Fibroblast of lung (primary cell): ENCODE measurements at regions not wholly inside any gene's neighbourhood (a gene's known extent, or its start where the extent isn't known, plus 50 kb on each side); places are given as distances from the start of the nearest gene placed in this dataset.

Source experiments
- DNase-seq, 2 donors: peaks; one replicate each; pipeline versions ENCODE4 v3.0.0 to v3.0.0-alpha.2; 2010; ENCODE audit warnings: low read depth in 2 of 2
- H2AFZ ChIP-seq: 2 replicates; pipeline ENCODE4 v1.5.1; 2012; ENCODE audit warnings: low read length, control low read depth, inconsistent platforms
- H3K27ac ChIP-seq: 2 replicates; pipeline ENCODE4 v1.5.1; 2011; ENCODE audit warnings: low read length, control low read depth; ENCODE audit not compliant: insufficient read depth
- H3K27me3 ChIP-seq: 2 replicates; pipeline ENCODE4 v1.5.1; 2011; ENCODE audit warnings: mild to moderate bottlenecking, low read length; ENCODE audit not compliant: control insufficient read depth, insufficient read depth
- H3K36me3 ChIP-seq: 2 replicates; pipeline ENCODE4 v1.5.1; 2011; ENCODE audit warnings: low read length; ENCODE audit not compliant: control insufficient read depth, insufficient read depth
- H3K4me1 ChIP-seq: 2 replicates; pipeline ENCODE4 v1.5.1; 2011; ENCODE audit warnings: low read length; ENCODE audit not compliant: control insufficient read depth, insufficient read depth; ENCODE audit errors: extremely low read depth
- H3K4me2 ChIP-seq: 2 replicates; pipeline ENCODE4 v1.5.1; 2011; ENCODE audit warnings: low read length, control low read depth; ENCODE audit not compliant: insufficient read depth; ENCODE audit errors: extremely low read depth
- H3K4me3 ChIP-seq, 4 experiments: fragments of 200-600 bp in 1 of 4; sonication (generic) in 1 of 4; replicated peaks in 1 of 4; 2 replicates each; pipeline ENCODE4 v1.5.1; 2011 to 2016; ENCODE audit warnings: low read length in 4 of 4, low read depth in 3 of 4, mild to moderate bottlenecking in 3 of 4, control low read depth in 2 of 4, inconsistent platforms in 1 of 4, mixed read lengths in 1 of 4; ENCODE audit not compliant: insufficient read depth in 1 of 4; ENCODE audit errors: control extremely low read depth in 1 of 4
- H3K79me2 ChIP-seq: 2 replicates; pipeline ENCODE4 v1.5.1; 2012; ENCODE audit warnings: mild to moderate bottlenecking, low read length, inconsistent platforms; ENCODE audit not compliant: control insufficient read depth, insufficient read depth
- H3K9ac ChIP-seq: 2 replicates; pipeline ENCODE4 v1.5.1; 2011; ENCODE audit warnings: mild to moderate bottlenecking, low read length, control low read depth; ENCODE audit not compliant: insufficient read depth
- H3K9me3 ChIP-seq: 2 replicates; pipeline ENCODE4 v1.5.1; 2012; ENCODE audit warnings: low read depth, low read length; ENCODE audit not compliant: control insufficient read depth, insufficient read depth
- H4K20me1 ChIP-seq: 2 replicates; pipeline ENCODE4 v1.5.1; 2011; ENCODE audit warnings: low read length; ENCODE audit not compliant: control insufficient read depth, insufficient read depth; ENCODE audit errors: extremely low read depth
- EZH2 ChIP-seq: IDR thresholded peaks from 2 replicates; pipeline ENCODE4 v1.5.1; 2012; ENCODE audit warnings: low read length, control low read depth, mild to moderate bottlenecking; ENCODE audit errors: missing control alignments
- TF ChIP-seq, protein P1 (sequence below), 2 donors: IDR thresholded peaks in 1 of 2; conservative IDR thresholded peaks in 1 of 2; 1 replicate in 1 of 2; 2 replicates in 1 of 2; pipeline ENCODE4 v1.5.1; 2011 to 2012; ENCODE audit warnings: low read length in 2 of 2, control low read depth in 1 of 2, inconsistent platforms in 1 of 2, low read depth in 1 of 2, mild to moderate bottlenecking in 1 of 2

DNA sequence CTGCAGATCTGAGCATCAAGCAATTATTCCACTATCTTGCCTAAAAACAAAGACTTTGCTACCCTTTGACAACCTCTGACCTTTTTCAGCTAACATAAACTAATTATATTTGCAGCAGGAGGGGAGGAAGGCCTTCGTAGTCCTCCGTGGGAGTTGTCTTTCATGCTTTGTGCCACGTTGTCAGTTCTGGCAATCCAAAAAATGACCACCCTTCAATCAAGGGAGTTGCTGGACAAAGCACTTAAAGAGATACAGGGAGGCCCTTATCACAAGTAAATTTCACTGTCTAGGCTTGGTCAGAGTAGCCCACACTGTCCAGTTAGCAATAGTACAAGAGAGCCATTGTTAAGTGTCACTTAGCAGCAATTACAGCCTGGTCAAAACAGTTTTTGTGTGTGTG is 578.9 kb downstream of the HAO1 start:
- no peak for TF ChIP-seq EZH2
- TF ChIP-seq, protein P1, sequence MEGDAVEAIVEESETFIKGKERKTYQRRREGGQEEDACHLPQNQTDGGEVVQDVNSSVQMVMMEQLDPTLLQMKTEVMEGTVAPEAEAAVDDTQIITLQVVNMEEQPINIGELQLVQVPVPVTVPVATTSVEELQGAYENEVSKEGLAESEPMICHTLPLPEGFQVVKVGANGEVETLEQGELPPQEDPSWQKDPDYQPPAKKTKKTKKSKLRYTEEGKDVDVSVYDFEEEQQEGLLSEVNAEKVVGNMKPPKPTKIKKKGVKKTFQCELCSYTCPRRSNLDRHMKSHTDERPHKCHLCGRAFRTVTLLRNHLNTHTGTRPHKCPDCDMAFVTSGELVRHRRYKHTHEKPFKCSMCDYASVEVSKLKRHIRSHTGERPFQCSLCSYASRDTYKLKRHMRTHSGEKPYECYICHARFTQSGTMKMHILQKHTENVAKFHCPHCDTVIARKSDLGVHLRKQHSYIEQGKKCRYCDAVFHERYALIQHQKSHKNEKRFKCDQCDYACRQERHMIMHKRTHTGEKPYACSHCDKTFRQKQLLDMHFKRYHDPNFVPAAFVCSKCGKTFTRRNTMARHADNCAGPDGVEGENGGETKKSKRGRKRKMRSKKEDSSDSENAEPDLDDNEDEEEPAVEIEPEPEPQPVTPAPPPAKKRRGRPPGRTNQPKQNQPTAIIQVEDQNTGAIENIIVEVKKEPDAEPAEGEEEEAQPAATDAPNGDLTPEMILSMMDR (conservative IDR thresholded peaks at IDR 0.05 in 1 of 2, IDR thresholded peaks at IDR 0.05 in 1 of 2; ENCODE audit: low read depth in 1 of 2, low read length in 2 of 2): no peak
- DNase-seq: no peak
- Histone ChIP-seq H3K27me3 (no peaks in the 10 kb centered on the region), H3K79me2 (no peaks in the 10 kb centered on the region), H4K20me1 (no peaks in the 10 kb centered on the region), H3K27ac (no peak overlapping the region), H2AFZ (no peak overlapping the region), H3K4me2 (no peak overlapping the region), H3K9me3 (no peaks in the 10 kb centered on the region), H3K4me1 (no peaks in the 10 kb centered on the region), H3K4me3 (no peak overlapping the region), H3K9ac (no peak overlapping the region), H3K36me3 (no peaks in the 10 kb centered on the region)

DNA sequence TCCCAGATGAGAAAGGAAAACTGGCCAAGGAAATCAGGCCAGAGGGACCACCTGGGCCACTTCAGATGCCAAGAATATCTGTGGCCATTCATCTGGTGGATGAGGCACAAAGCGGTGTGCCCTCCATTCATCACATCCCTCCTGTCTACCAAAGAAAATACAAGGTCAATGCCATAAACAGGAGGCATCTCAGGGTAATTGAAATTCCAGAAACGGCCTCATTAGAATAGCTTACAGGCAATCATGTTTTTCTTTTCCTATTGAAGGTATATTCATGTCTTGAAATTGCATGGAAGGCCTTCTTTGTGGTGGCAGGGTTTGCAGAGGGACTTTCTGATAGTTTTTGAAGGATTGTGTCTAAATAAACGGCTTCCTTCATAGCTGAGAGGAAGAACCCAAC is 578.3 kb downstream of the HAO1 start:
- H3K9ac ChIP-seq: no peak overlapping the region
- no peaks in the 10 kb centered on the region for H3K9me3 ChIP-seq
- H3K79me2 ChIP-seq: no peaks in the 10 kb centered on the region
- no peak overlapping the region for H3K27ac ChIP-seq
- H3K4me3 ChIP-seq: no peak overlapping the region
- H3K4me2 ChIP-seq: no peak overlapping the region
- no peaks in the 10 kb centered on the region for H4K20me1 ChIP-seq
- TF ChIP-seq, protein P1 (conservative IDR thresholded peaks at IDR 0.05 in 1 of 2, IDR thresholded peaks at IDR 0.05 in 1 of 2; ENCODE audit: low read depth in 1 of 2, low read length in 2 of 2): no peak
- no peak for TF ChIP-seq EZH2
- no peaks in the 10 kb centered on the region for H3K27me3 ChIP-seq
- no peak for DNase-seq
- H3K4me1 ChIP-seq: no peaks in the 10 kb centered on the region
- no peaks in the 10 kb centered on the region for H3K36me3 ChIP-seq
- H2AFZ ChIP-seq: no peak overlapping the region

- Histone ChIP-seq H3K9ac (no peak overlapping the region), H3K4me1 (no peaks in the 10 kb centered on the region), H3K27ac (no peak overlapping the region), H4K20me1 (no peaks in the 10 kb centered on the region), H3K4me3 (no peak overlapping the region), H2AFZ (no peak overlapping the region), H3K9me3 (no peaks in the 10 kb centered on the region), H3K4me2 (no peak overlapping the region), H3K27me3 (no peaks in the 10 kb centered on the region), H3K36me3 (no peaks in the 10 kb centered on the region), H3K79me2 (no peaks in the 10 kb centered on the region)
- DNase-seq: no peak
- no peak for TF ChIP-seq EZH2
- TF ChIP-seq, protein P1 (conservative IDR thresholded peaks at IDR 0.05 in 1 of 2, IDR thresholded peaks at IDR 0.05 in 1 of 2; ENCODE audit: low read depth in 1 of 2, low read length in 2 of 2): no peak
These were observed 577.7 kb downstream of the HAO1 start for GRCh38 chr20:7362601-7363000.
